ACC112 (cell line): ENCODE measurements at regions not wholly inside any gene's neighbourhood (a gene's known extent, or its start where the extent isn't known, plus 50 kb on each side); places are given as distances from the start of the nearest gene placed in this dataset.
"Not testable (repeated sequence)": the region's sequence is repeated elsewhere in the genome, so short reads cannot be mapped to it uniquely, and the experiment has no call there.

ENCODE experiments used
- H2AFZ ChIP-seq: fragments of 200-600 bp; sonication (generic); one replicate; pipeline ENCODE4 v1.6.0; 2017; ENCODE audit warnings: antibody characterized with exemption, low read length; ENCODE audit not compliant: unreplicated experiment
- H3K27ac ChIP-seq: fragments of 200-600 bp; sonication (generic); 2 replicates; pipeline ENCODE4 v1.5.1; 2014; ENCODE audit warnings: low read depth, mild to moderate bottlenecking, antibody characterized with exemption, low read length, moderate library complexity
- H3K27me3 ChIP-seq: fragments of 200-600 bp; sonication (generic); 2 replicates; pipeline ENCODE4 v1.6.1; 2014; ENCODE audit warnings: mild to moderate bottlenecking, antibody characterized with exemption, low read length, moderate library complexity, mixed read lengths; ENCODE audit not compliant: insufficient read depth
- H3K36me3 ChIP-seq: fragments of 200-600 bp; sonication (generic); 2 replicates; pipeline ENCODE4 v1.6.1; 2016; ENCODE audit warnings: mild to moderate bottlenecking, antibody characterized with exemption, low read length, moderate library complexity, mixed read lengths; ENCODE audit not compliant: insufficient read depth
- H3K4me1 ChIP-seq: fragments of 200-600 bp; sonication (generic); one replicate; pipeline ENCODE4 v1.6.1; 2016; ENCODE audit warnings: low read length, mixed read lengths; ENCODE audit not compliant: insufficient read depth, unreplicated experiment, control insufficient read depth
- H3K4me3 ChIP-seq: fragments of 200-600 bp; sonication (generic); 2 replicates; pipeline ENCODE4 v1.5.1; 2014; ENCODE audit warnings: mild to moderate bottlenecking, low read depth, low read length
- H3K79me2 ChIP-seq: fragments of 200-600 bp; sonication (generic); one replicate; pipeline ENCODE4 v1.6.0; 2016; ENCODE audit warnings: low read length; ENCODE audit not compliant: control insufficient read depth, unreplicated experiment, insufficient read depth

- Histone ChIP-seq H3K36me3 (no peaks in the 10 kb centered on the region), H3K4me3 (no peak overlapping the region), H3K27ac (no peak overlapping the region), H3K27me3 (no peaks in the 10 kb centered on the region), H2AFZ (no peak overlapping the region), H3K4me1 (no peaks in the 10 kb centered on the region), H3K79me2 (no peaks in the 10 kb centered on the region)
Measured at GRCh38 chr11:23875176-23875850, 621.5 kb upstream of the LUZP2 start.

- not testable (repeated sequence) for H2AFZ ChIP-seq, H3K36me3 ChIP-seq, H3K4me1 ChIP-seq, H3K27me3 ChIP-seq, H3K79me2 ChIP-seq, H3K27ac ChIP-seq, H3K4me3 ChIP-seq
Measured at GRCh38 chr11:23883426-23884048, 613.3 kb upstream of the LUZP2 start.

GRCh38 chr11:23884341-23884740, 612.5 kb upstream of the LUZP2 start:
- no peaks in the 10 kb centered on the region for H3K4me1 ChIP-seq
- no peaks in the 10 kb centered on the region for H3K27me3 ChIP-seq
- no peak overlapping the region for H3K27ac ChIP-seq
- H3K4me3 ChIP-seq: no peak overlapping the region
- peak overlapping the region; percentile 1 for H2AFZ ChIP-seq
- no peaks in the 10 kb centered on the region for H3K36me3 ChIP-seq
- no peaks in the 10 kb centered on the region for H3K79me2 ChIP-seq

GRCh38 chr11:23885801-23886200, 611.1 kb upstream of the LUZP2 start:
- Histone ChIP-seq H3K79me2 (no peaks in the 10 kb centered on the region), H3K27me3 (no peaks in the 10 kb centered on the region), H2AFZ (no peak overlapping the region), H3K27ac (no peak overlapping the region), H3K36me3 (no peaks in the 10 kb centered on the region), H3K4me1 (no peaks in the 10 kb centered on the region), H3K4me3 (no peak overlapping the region)

- not testable (repeated sequence) for H3K36me3 ChIP-seq, H3K4me1 ChIP-seq, H3K79me2 ChIP-seq, H2AFZ ChIP-seq, H3K27ac ChIP-seq, H3K4me3 ChIP-seq, H3K27me3 ChIP-seq
Measured at GRCh38 chr11:23887122-23887521, 609.7 kb upstream of the LUZP2 start.

- H2AFZ ChIP-seq: no peak overlapping the region
- no peaks in the 10 kb centered on the region for H3K27me3 ChIP-seq
- H3K4me1 ChIP-seq: peaks cover 16% of the 10 kb centered on the region
- no peak overlapping the region for H3K27ac ChIP-seq
- H3K4me3 ChIP-seq: no peak overlapping the region
- no peaks in the 10 kb centered on the region for H3K79me2 ChIP-seq
- no peaks in the 10 kb centered on the region for H3K36me3 ChIP-seq
Measured at GRCh38 chr11:23893126-23893525, 603.7 kb upstream of the LUZP2 start.

GRCh38 chr11:23897453-23898286, 599.2 kb upstream of the LUZP2 start:
- no peaks in the 10 kb centered on the region for H3K79me2 ChIP-seq
- H3K27me3 ChIP-seq: no peaks in the 10 kb centered on the region
- peaks cover 36% of the 10 kb centered on the region for H3K4me1 ChIP-seq
- peak overlapping the region; percentile 70 for H3K4me3 ChIP-seq
- peak overlapping the region; percentile 89 for H3K27ac ChIP-seq
- peak overlapping the region; percentile 71 for H2AFZ ChIP-seq
- H3K36me3 ChIP-seq: no peaks in the 10 kb centered on the region

- Histone ChIP-seq H3K27me3 (no peaks in the 10 kb centered on the region), H3K27ac (peak overlapping the region; percentile 96), H3K79me2 (no peaks in the 10 kb centered on the region), H3K4me1 (peaks cover 39% of the 10 kb centered on the region), H2AFZ (peak overlapping the region; percentile 59), H3K36me3 (no peaks in the 10 kb centered on the region), H3K4me3 (no peak overlapping the region; the same call in 1 of the 2 replicates)
Measured at GRCh38 chr11:23903044-23903704, 593.7 kb upstream of the LUZP2 start.

- no peaks in the 10 kb centered on the region for H3K27me3 ChIP-seq
- no peak overlapping the region for H2AFZ ChIP-seq
- no peak overlapping the region for H3K4me3 ChIP-seq
- H3K4me1 ChIP-seq: peaks cover 5% of the 10 kb centered on the region
- no peaks in the 10 kb centered on the region for H3K36me3 ChIP-seq
- H3K27ac ChIP-seq: no peak overlapping the region
- no peaks in the 10 kb centered on the region for H3K79me2 ChIP-seq
Measured at GRCh38 chr11:23919455-23919854, 577.4 kb upstream of the LUZP2 start.

- no peaks in the 10 kb centered on the region for H3K79me2 ChIP-seq
- H3K36me3 ChIP-seq: no peaks in the 10 kb centered on the region
- peaks cover 5% of the 10 kb centered on the region for H3K4me1 ChIP-seq
- H3K4me3 ChIP-seq: no peak overlapping the region
- H2AFZ ChIP-seq: no peak overlapping the region
- no peaks in the 10 kb centered on the region for H3K27me3 ChIP-seq
- H3K27ac ChIP-seq: no peak overlapping the region
Measured at GRCh38 chr11:23923357-23923756, 573.5 kb upstream of the LUZP2 start.
